ENCODE measurements at regions not wholly inside any gene's neighbourhood (a gene's known extent, or its start where the extent isn't known, plus 50 kb on each side); places are given as distances from the start of the nearest gene placed in this dataset.

- H3K27me3 ChIP-seq, result no peaks in the 10 kb centered on the region
- DNase-seq (ENCODE audit: extremely low spot score in 2 of 2), result no peak
- intact Hi-C loops (cut with DNase I), result no loop called here
Measured at GRCh38 chrX:69066021-69066757, 99.1 kb downstream of the PJA1 start.

GRCh38 chrX:69065451-69065850 is 99.8 kb downstream of the PJA1 start:
- H3K27me3 ChIP-seq, result no peaks in the 10 kb centered on the region
- no peaks in the 10 kb centered on the region for H3K4me1 ChIP-seq
- H3K9me3 ChIP-seq, result no peaks in the 10 kb centered on the region
- H3K4me3 ChIP-seq, result no peak overlapping the region
- intact Hi-C loops (cut with DNase I), result no loop called here
- H3K36me3 ChIP-seq, result no peaks in the 10 kb centered on the region
- no peak overlapping the region for H3K27ac ChIP-seq
- DNase-seq (ENCODE audit: extremely low spot score in 2 of 2), result no peak
- TF ChIP-seq POLR2AphosphoS5 (IDR thresholded peaks at IDR 0.05; ENCODE audit: insufficient read depth in 1 of 2, low read depth in 1 of 2) (no peak), POLR2A (IDR thresholded peaks at IDR 0.05) (no peak), CTCF (IDR thresholded peaks at IDR 0.05) (no peak)

More at GRCh38 chrX:69066021-69066757, 99.1 kb downstream of the PJA1 start:
- Histone ChIP-seq H3K36me3 (no peaks in the 10 kb centered on the region), H3K4me3 (no peak overlapping the region), H3K27ac (no peak overlapping the region), H3K9me3 (no peaks in the 10 kb centered on the region), H3K4me1 (no peaks in the 10 kb centered on the region)
- TF ChIP-seq POLR2A (IDR thresholded peaks at IDR 0.05) (no peak), POLR2AphosphoS5 (IDR thresholded peaks at IDR 0.05; ENCODE audit: insufficient read depth in 1 of 2, low read depth in 1 of 2) (no peak), CTCF (IDR thresholded peaks at IDR 0.05) (no peak)

GRCh38 chrX:69063486-69063885 is 101.8 kb downstream of the PJA1 start:
- Histone ChIP-seq H3K27ac (no peak overlapping the region), H3K4me1 (no peaks in the 10 kb centered on the region), H3K27me3 (no peaks in the 10 kb centered on the region), H3K9me3 (no peaks in the 10 kb centered on the region), H3K36me3 (no peaks in the 10 kb centered on the region), H3K4me3 (no peak overlapping the region)
- no peak for TF ChIP-seq CTCF (IDR thresholded peaks at IDR 0.05)
- no peak for TF ChIP-seq POLR2AphosphoS5 (IDR thresholded peaks at IDR 0.05; ENCODE audit: insufficient read depth in 1 of 2, low read depth in 1 of 2)
- no peak for TF ChIP-seq POLR2A (IDR thresholded peaks at IDR 0.05)
- intact Hi-C loops (cut with DNase I), result loop anchor here (5.0 kb wide), 1 partner anchor 236 kb away; the partner anchor contains the start of gene EFNB1
- peak in 1 of 2 donors; percentile 62 for DNase-seq (ENCODE audit: extremely low spot score in 2 of 2)

GRCh38 chrX:69062493-69062892 is 102.8 kb downstream of the PJA1 start:
- H3K4me1 ChIP-seq, result no peaks in the 10 kb centered on the region
- DNase-seq (ENCODE audit: extremely low spot score in 2 of 2), result peak in 1 of 2 donors; percentile 54
- no peak overlapping the region for H3K4me3 ChIP-seq
- intact Hi-C loops (cut with DNase I), result loop anchor here (5.0 kb wide), 1 partner anchor 235 kb away; the partner anchor contains the start of gene EFNB1
- H3K9me3 ChIP-seq, result no peaks in the 10 kb centered on the region
- TF ChIP-seq POLR2AphosphoS5 (IDR thresholded peaks at IDR 0.05; ENCODE audit: insufficient read depth in 1 of 2, low read depth in 1 of 2), result no peak
- no peak for TF ChIP-seq CTCF (IDR thresholded peaks at IDR 0.05)
- TF ChIP-seq POLR2A (IDR thresholded peaks at IDR 0.05), result no peak
- no peak overlapping the region for H3K27ac ChIP-seq
- no peaks in the 10 kb centered on the region for H3K36me3 ChIP-seq
- no peaks in the 10 kb centered on the region for H3K27me3 ChIP-seq
